GM23338 (cell line): ENCODE measurements at regions not wholly inside any gene's neighbourhood (a gene's known extent, or its start where the extent isn't known, plus 50 kb on each side); places are given as distances from the start of the nearest gene placed in this dataset.

Experiments
- ATAC-seq: fragments of 200-7000 bp; cut with Tn5 transposase; 3 replicates; pipeline ENCODE4 v1.9.1; 2020
- DNase-seq: peaks from one replicate; pipeline ENCODE4 v3.0.0-alpha.2; 2015; ENCODE audit warnings: low spot score
- H2AFZ ChIP-seq: fragments of 200-600 bp; sonication (generic); 2 replicates; pipeline ENCODE4 v1.8.0; 2016; ENCODE audit warnings: antibody characterized with exemption, mild to moderate bottlenecking, moderate library complexity
- H3F3A ChIP-seq: fragments of 200-600 bp; sonication (generic); replicated peaks from 2 replicates; pipeline ENCODE4 v1.8.0; 2017; ENCODE audit warnings: antibody characterized with exemption, mixed run types, low read depth
- H3K27ac ChIP-seq: fragments of 200-600 bp; sonication (generic); 2 replicates; pipeline ENCODE4 v1.6.1; 2016; ENCODE audit warnings: low read depth
- H3K27me3 ChIP-seq: fragments of 200-600 bp; sonication (generic); 2 replicates; pipeline ENCODE4 v1.8.0; 2016; ENCODE audit warnings: mild to moderate bottlenecking, mixed run types, moderate library complexity; ENCODE audit not compliant: insufficient read depth
- H3K36me3 ChIP-seq: fragments of 200-600 bp; sonication (generic); 2 replicates; pipeline ENCODE4 v1.8.0; 2016; ENCODE audit warnings: mild to moderate bottlenecking; ENCODE audit not compliant: insufficient read depth
- H3K4me1 ChIP-seq: fragments of 200-600 bp; sonication (generic); 2 replicates; pipeline ENCODE4 v1.8.0; 2016; ENCODE audit warnings: mild to moderate bottlenecking, moderate library complexity; ENCODE audit not compliant: insufficient read depth
- H3K4me2 ChIP-seq: fragments of 200-600 bp; sonication (generic); 2 replicates; pipeline ENCODE4 v1.7.1; 2017; ENCODE audit warnings: mixed run types
- H3K4me3 ChIP-seq: fragments of 200-600 bp; sonication (generic); 2 replicates; pipeline ENCODE4 v1.6.1; 2016; ENCODE audit warnings: mixed run types
- H3K79me2 ChIP-seq: fragments of 200-600 bp; sonication (generic); replicated peaks from 2 replicates; pipeline ENCODE4 v1.8.0; 2017; ENCODE audit warnings: mild to moderate bottlenecking; ENCODE audit not compliant: insufficient read depth
- H3K9me2 ChIP-seq: fragments of 200-600 bp; sonication (generic); 2 replicates; pipeline ENCODE4 v1.8.0; 2017; ENCODE audit not compliant: insufficient read depth
- H4K20me1 ChIP-seq: fragments of 200-600 bp; sonication (generic); replicated peaks from 2 replicates; pipeline ENCODE4 v1.8.0; 2017; ENCODE audit warnings: mild to moderate bottlenecking; ENCODE audit not compliant: insufficient read depth
- H3K27ac Mint-ChIP-seq: 2 replicates; pipeline ENCODE4 v1.8.0; 2020; ENCODE audit warnings: inconsistent platforms, mild to moderate bottlenecking, moderate library complexity, mixed read lengths
- H3K27me3 Mint-ChIP-seq: 3 replicates; pipeline ENCODE4 v1.8.0; 2022; ENCODE audit warnings: low read depth, mild to moderate bottlenecking, moderate library complexity, mixed read lengths, inconsistent platforms; ENCODE audit not compliant: insufficient read depth, poor library complexity
- H3K36me3 Mint-ChIP-seq: 3 replicates; pipeline ENCODE4 v1.8.0; 2021; ENCODE audit warnings: low read depth, mild to moderate bottlenecking, inconsistent platforms, moderate library complexity, mixed read lengths
- H3K4me1 Mint-ChIP-seq: 3 replicates; pipeline ENCODE4 v1.8.0; 2020; ENCODE audit warnings: mild to moderate bottlenecking, inconsistent platforms, mixed read lengths
- H3K4me3 Mint-ChIP-seq: 3 replicates; pipeline ENCODE4 v1.8.0; 2021; ENCODE audit warnings: moderate library complexity, mild to moderate bottlenecking, inconsistent platforms, mixed read lengths
- H3K9me3 Mint-ChIP-seq: 3 replicates; pipeline ENCODE4 v1.8.0; 2020; ENCODE audit warnings: moderate library complexity, mild to moderate bottlenecking, inconsistent platforms, mixed read lengths
- JUNB ChIP-seq: IDR thresholded peaks from one replicate; pipeline ENCODE4 v1.6.1; 2016; ENCODE audit warnings: antibody characterized with exemption; ENCODE audit not compliant: unreplicated experiment
- NANOG ChIP-seq: IDR thresholded peaks from 2 replicates; pipeline ENCODE4 v1.6.1; 2016; ENCODE audit warnings: antibody characterized with exemption, borderline replicate concordance
- POLR2AphosphoS5 ChIP-seq: IDR thresholded peaks from 2 replicates; pipeline ENCODE4 v1.6.1; 2016; ENCODE audit warnings: antibody characterized with exemption, low read depth
- REST ChIP-seq: IDR thresholded peaks from one replicate; pipeline ENCODE4 v1.6.1; 2018; ENCODE audit warnings: antibody characterized with exemption; ENCODE audit not compliant: unreplicated experiment
- STAT1 ChIP-seq: IDR thresholded peaks from one replicate; pipeline ENCODE4 v1.6.1; 2016; ENCODE audit warnings: antibody characterized with exemption; ENCODE audit not compliant: unreplicated experiment
- ZNF114 ChIP-seq: fragments of 250-450 bp; sonication (Bioruptor Pico); IDR thresholded peaks from 2 replicates; pipeline ENCODE4 v1.5.0; 2020; ENCODE audit warnings: mild to moderate bottlenecking, moderate library complexity
- ZNF462 ChIP-seq: fragments of 250-450 bp; sonication (Bioruptor Pico); IDR thresholded peaks from 2 replicates; pipeline ENCODE4 v1.5.0; 2020; ENCODE audit warnings: mild to moderate bottlenecking, moderate library complexity

DNA sequence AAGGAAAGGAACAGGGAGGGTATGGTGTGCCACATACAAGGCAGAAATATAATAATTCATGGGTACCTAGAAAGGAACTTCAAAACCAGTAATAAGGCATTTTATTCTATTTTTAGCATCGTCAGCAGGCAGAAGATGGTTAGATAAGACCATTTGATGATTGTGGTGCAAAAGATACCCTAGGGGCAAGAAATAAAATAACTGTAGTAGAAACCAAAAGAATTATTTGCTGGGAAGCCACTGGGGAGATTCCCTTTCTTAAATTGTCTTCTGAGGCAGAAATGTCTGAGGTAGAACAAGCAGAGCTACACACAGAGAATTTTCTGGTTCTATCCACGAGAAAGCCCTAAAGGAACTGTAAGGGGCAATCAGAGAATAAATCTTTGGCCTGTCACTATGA lies 64.3 kb upstream of the PCGF5 start:
- no peak for TF ChIP-seq REST
- TF ChIP-seq ZNF462 (CRISPR knock-in tag), result no peak
- no peak for TF ChIP-seq ZNF114 (CRISPR knock-in tag)
- TF ChIP-seq JUNB, result no peak
- no peak for TF ChIP-seq POLR2AphosphoS5
- TF ChIP-seq STAT1, result no peak
- TF ChIP-seq NANOG, result no peak
- Histone ChIP-seq H3K4me1 (no peaks in the 10 kb centered on the region), H3K4me3 (no peak overlapping the region), H3K4me2 (no peak overlapping the region), H2AFZ (no peak overlapping the region), H3K27me3 (peaks cover 26% of the 10 kb centered on the region), H3K36me3 (no peaks in the 10 kb centered on the region), H3F3A (no peaks in the 10 kb centered on the region), H3K9me2 (no peaks in the 10 kb centered on the region), H4K20me1 (no peaks in the 10 kb centered on the region; the same call in 1 of the 2 replicates), H3K27ac (no peak overlapping the region), H3K79me2 (no peaks in the 10 kb centered on the region)
- ATAC-seq (no peak), DNase-seq (no peak)
- Mint-ChIP-seq H3K9me3 (no peaks in the 10 kb centered on the region; the same call in 2 of the 3 replicates), H3K36me3 (no peaks in the 10 kb centered on the region), H3K27ac (no peak overlapping the region), H3K4me1 (no peaks in the 10 kb centered on the region; the same call in 1 of the 3 replicates), H3K27me3 (peaks cover 15% of the 10 kb centered on the region), H3K4me3 (no peak overlapping the region)
